ENCODE measurements at regions not wholly inside any gene's neighbourhood (a gene's known extent, or its start where the extent isn't known, plus 50 kb on each side); places are given as distances from the start of the nearest gene placed in this dataset.

- ATAC-seq: no peak
- TF ChIP-seq BACH2 (CRISPR knock-in tag; IDR thresholded peaks at IDR 0.05; ENCODE audit: borderline replicate concordance): no peak
- no peak for TF ChIP-seq ISL1 (CRISPR knock-in tag; IDR thresholded peaks at IDR 0.05)
- TF ChIP-seq TCF4 (CRISPR knock-in tag; IDR thresholded peaks at IDR 0.05; ENCODE audit: borderline replicate concordance): no peak
- no peak for TF ChIP-seq ZNF70 (CRISPR knock-in tag; IDR thresholded peaks at IDR 0.05)
- TF ChIP-seq CSDC2 (CRISPR knock-in tag; IDR thresholded peaks at IDR 0.05): no peak
- no peak for TF ChIP-seq CSRNP3 (CRISPR knock-in tag; IDR thresholded peaks at IDR 0.05)
- TF ChIP-seq ZC3H10 (CRISPR knock-in tag; IDR thresholded peaks at IDR 0.05): no peak
- TF ChIP-seq CREB5 (CRISPR knock-in tag; IDR thresholded peaks at IDR 0.05; ENCODE audit: low read depth): no peak
- no peak for TF ChIP-seq POU6F1 (CRISPR knock-in tag; IDR thresholded peaks at IDR 0.05; ENCODE audit: borderline replicate concordance, low read depth)
- TF ChIP-seq OSR1 (CRISPR knock-in tag; IDR thresholded peaks at IDR 0.05): no peak
- TF ChIP-seq ZFP30 (CRISPR knock-in tag; IDR thresholded peaks at IDR 0.05): no peak
- no peak for TF ChIP-seq SNAI2 (CRISPR knock-in tag; IDR thresholded peaks at IDR 0.05)
- no peak for TF ChIP-seq RARB (CRISPR knock-in tag; IDR thresholded peaks at IDR 0.05)
- TF ChIP-seq TOX (CRISPR knock-in tag; IDR thresholded peaks at IDR 0.05; ENCODE audit: borderline replicate concordance): no peak
- no peak for TF ChIP-seq TSHZ2 (CRISPR knock-in tag; IDR thresholded peaks at IDR 0.05)
- TF ChIP-seq GLIS3 (CRISPR knock-in tag; IDR thresholded peaks at IDR 0.05): no peak
- no peak for TF ChIP-seq ARNTL (CRISPR knock-in tag; IDR thresholded peaks at IDR 0.05; ENCODE audit: borderline replicate concordance, low read depth)
- TF ChIP-seq ZNF565 (CRISPR knock-in tag; conservative IDR thresholded peaks at IDR 0.05; ENCODE audit: low read depth): no peak
- no peak for TF ChIP-seq ZNF8 (CRISPR knock-in tag; IDR thresholded peaks at IDR 0.05)
These were observed 254.3 kb downstream of the METTL4 start for GRCh38 chr18:2316751-2317696.

- no peak for ATAC-seq
- TF ChIP-seq TOX (CRISPR knock-in tag; IDR thresholded peaks at IDR 0.05; ENCODE audit: borderline replicate concordance) (no peak), SNAI2 (CRISPR knock-in tag; IDR thresholded peaks at IDR 0.05) (no peak), ISL1 (CRISPR knock-in tag; IDR thresholded peaks at IDR 0.05) (no peak), ZNF70 (CRISPR knock-in tag; IDR thresholded peaks at IDR 0.05) (no peak), PPARA (CRISPR knock-in tag; IDR thresholded peaks at IDR 0.05; ENCODE audit: borderline replicate concordance) (no peak), RARB (CRISPR knock-in tag; IDR thresholded peaks at IDR 0.05) (no peak), TSHZ2 (CRISPR knock-in tag; IDR thresholded peaks at IDR 0.05) (no peak), POU6F1 (CRISPR knock-in tag; IDR thresholded peaks at IDR 0.05; ENCODE audit: borderline replicate concordance, low read depth) (no peak), OSR1 (CRISPR knock-in tag; IDR thresholded peaks at IDR 0.05) (no peak), GLIS3 (CRISPR knock-in tag; IDR thresholded peaks at IDR 0.05) (no peak), BACH2 (CRISPR knock-in tag; IDR thresholded peaks at IDR 0.05; ENCODE audit: borderline replicate concordance) (no peak), CSDC2 (CRISPR knock-in tag; IDR thresholded peaks at IDR 0.05) (no peak), ZFP3 (CRISPR knock-in tag; IDR thresholded peaks at IDR 0.05) (no peak), TCF4 (CRISPR knock-in tag; IDR thresholded peaks at IDR 0.05; ENCODE audit: borderline replicate concordance) (no peak), CREB5 (CRISPR knock-in tag; IDR thresholded peaks at IDR 0.05; ENCODE audit: low read depth) (no peak), ARNTL (CRISPR knock-in tag; IDR thresholded peaks at IDR 0.05; ENCODE audit: borderline replicate concordance, low read depth) (no peak), ZNF565 (CRISPR knock-in tag; conservative IDR thresholded peaks at IDR 0.05; ENCODE audit: low read depth) (no peak)
These were observed 246.8 kb downstream of the METTL4 start for GRCh38 chr18:2324459-2324858.

Data from SK-N-SH treated with all-trans-retinoic acid at 6 μM for 48 hours (cell line).